ENCODE measurements at regions not wholly inside any gene's neighbourhood (a gene's known extent, or its start where the extent isn't known, plus 50 kb on each side); places are given as distances from the start of the nearest gene placed in this dataset.

DNA sequence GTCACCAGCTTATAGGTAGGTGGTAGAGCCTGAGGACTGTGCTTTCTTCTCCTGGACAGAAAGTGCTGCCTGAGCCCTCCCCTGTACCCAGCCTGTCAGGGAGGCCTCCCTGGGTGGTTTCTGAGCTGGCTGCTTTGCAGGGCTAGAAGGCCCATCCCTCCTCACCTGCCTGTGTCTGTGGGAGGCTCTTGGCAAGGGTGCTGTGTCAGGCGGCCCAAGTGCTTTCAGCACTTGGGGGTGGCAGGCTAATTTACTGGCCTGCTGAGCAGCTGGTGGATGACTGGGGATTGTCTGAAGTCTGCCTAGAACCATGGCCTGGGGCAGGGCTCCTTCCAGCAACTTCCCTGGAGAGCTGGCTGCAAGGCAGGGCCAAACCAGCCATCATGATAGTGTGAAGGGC, 139.0 kb upstream of the NAV2 start:
- Histone ChIP-seq H3K79me2 (ENCODE audit: insufficient read depth, low read length) (no peaks in the 10 kb centered on the region), H4K20me1 (ENCODE audit: insufficient read depth, low read length) (no peaks in the 10 kb centered on the region), H3K4me1 (ENCODE audit: insufficient read depth, low read length) (no peaks in the 10 kb centered on the region), H3K27me3 (ENCODE audit: insufficient read depth, low read length, poor library complexity) (peaks cover 6% of the 10 kb centered on the region), H3K27ac (ENCODE audit: low read length) (no peak overlapping the region), H3K9ac (ENCODE audit: low read depth, low read length) (no peak overlapping the region), H3K36me3 (ENCODE audit: insufficient read depth, low read length) (no peaks in the 10 kb centered on the region), H3K4me3 (ENCODE audit: low read depth in 1 of 2, low read length in 2 of 2) (no peak overlapping the region), H3K4me2 (ENCODE audit: insufficient read depth, low read length) (no peak overlapping the region), H3K9me3 (ENCODE audit: insufficient read depth, low read length, severe bottlenecking) (no peaks in the 10 kb centered on the region), H2AFZ (ENCODE audit: low read depth, low read length) (no peak overlapping the region)
- DNase-seq, result no peak
- TF ChIP-seq, protein P1, sequence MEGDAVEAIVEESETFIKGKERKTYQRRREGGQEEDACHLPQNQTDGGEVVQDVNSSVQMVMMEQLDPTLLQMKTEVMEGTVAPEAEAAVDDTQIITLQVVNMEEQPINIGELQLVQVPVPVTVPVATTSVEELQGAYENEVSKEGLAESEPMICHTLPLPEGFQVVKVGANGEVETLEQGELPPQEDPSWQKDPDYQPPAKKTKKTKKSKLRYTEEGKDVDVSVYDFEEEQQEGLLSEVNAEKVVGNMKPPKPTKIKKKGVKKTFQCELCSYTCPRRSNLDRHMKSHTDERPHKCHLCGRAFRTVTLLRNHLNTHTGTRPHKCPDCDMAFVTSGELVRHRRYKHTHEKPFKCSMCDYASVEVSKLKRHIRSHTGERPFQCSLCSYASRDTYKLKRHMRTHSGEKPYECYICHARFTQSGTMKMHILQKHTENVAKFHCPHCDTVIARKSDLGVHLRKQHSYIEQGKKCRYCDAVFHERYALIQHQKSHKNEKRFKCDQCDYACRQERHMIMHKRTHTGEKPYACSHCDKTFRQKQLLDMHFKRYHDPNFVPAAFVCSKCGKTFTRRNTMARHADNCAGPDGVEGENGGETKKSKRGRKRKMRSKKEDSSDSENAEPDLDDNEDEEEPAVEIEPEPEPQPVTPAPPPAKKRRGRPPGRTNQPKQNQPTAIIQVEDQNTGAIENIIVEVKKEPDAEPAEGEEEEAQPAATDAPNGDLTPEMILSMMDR (IDR thresholded peaks at IDR 0.05; ENCODE audit: borderline replicate concordance, extremely low read depth, low read length, poor library complexity, severe bottlenecking), result no peak
- TF ChIP-seq EZH2 (IDR thresholded peaks at IDR 0.05; ENCODE audit: borderline replicate concordance, low read depth, low read length, severe bottlenecking), result no peak
- no peak for ATAC-seq (ENCODE audit: insufficient read depth, low read depth)

DNA sequence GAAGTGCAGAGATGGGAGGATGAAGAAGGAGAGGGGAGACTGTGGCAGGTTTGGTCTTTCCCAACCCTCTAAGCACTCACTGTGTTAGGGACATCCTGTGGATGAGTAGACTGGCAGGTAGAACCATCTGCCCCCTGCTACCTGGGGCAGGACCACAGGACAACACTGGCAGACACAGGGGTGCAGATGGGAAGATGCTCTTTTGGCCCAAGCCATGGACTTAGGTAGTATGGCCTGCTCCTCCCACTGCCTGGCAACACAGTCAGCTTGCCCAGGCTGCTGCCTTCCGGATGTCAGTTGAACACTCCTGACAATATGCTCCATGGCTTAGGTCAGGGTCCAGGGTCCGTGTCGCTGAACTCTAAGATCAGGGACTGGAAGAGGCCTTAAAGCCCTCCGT, 140.7 kb upstream of the NAV2 start:
- DNase-seq (no peak), ATAC-seq (ENCODE audit: insufficient read depth, low read depth) (no peak)
- no peaks in the 10 kb centered on the region for H3K4me1 ChIP-seq (ENCODE audit: insufficient read depth, low read length)
- no peak overlapping the region for H3K27ac ChIP-seq (ENCODE audit: low read length)
- no peak for TF ChIP-seq EZH2 (IDR thresholded peaks at IDR 0.05; ENCODE audit: borderline replicate concordance, low read depth, low read length, severe bottlenecking)
- TF ChIP-seq, protein P1 (IDR thresholded peaks at IDR 0.05; ENCODE audit: borderline replicate concordance, extremely low read depth, low read length, poor library complexity, severe bottlenecking), result no peak
- H3K79me2 ChIP-seq (ENCODE audit: insufficient read depth, low read length), result no peaks in the 10 kb centered on the region
- H3K4me2 ChIP-seq (ENCODE audit: insufficient read depth, low read length), result no peak overlapping the region
- H3K9me3 ChIP-seq (ENCODE audit: insufficient read depth, low read length, severe bottlenecking), result no peaks in the 10 kb centered on the region
- H2AFZ ChIP-seq (ENCODE audit: low read depth, low read length), result no peak overlapping the region
- peaks cover 6% of the 10 kb centered on the region for H3K27me3 ChIP-seq (ENCODE audit: insufficient read depth, low read length, poor library complexity)
- H3K4me3 ChIP-seq (ENCODE audit: low read depth in 1 of 2, low read length in 2 of 2), result no peak overlapping the region
- H3K36me3 ChIP-seq (ENCODE audit: insufficient read depth, low read length), result no peaks in the 10 kb centered on the region
- no peak overlapping the region for H3K9ac ChIP-seq (ENCODE audit: low read depth, low read length)
- no peaks in the 10 kb centered on the region for H4K20me1 ChIP-seq (ENCODE audit: insufficient read depth, low read length)

DNA sequence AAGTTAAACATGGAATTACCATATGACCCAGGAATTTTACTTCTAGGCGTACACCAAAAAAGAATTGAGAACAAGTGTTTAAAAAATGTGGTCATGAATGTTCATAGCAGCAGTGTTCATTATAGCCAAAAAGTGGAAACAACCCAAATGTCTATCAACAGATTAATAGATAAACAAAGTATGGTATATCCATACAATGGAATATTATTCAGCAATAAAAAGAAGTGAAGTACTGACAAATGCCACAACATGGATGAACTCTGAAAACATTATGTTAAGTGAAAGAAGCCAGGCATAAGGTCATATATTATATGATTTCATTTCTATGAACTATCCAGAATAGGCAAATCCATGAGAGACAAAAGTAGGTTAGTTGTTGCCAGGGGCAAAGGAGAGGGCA, 141.7 kb upstream of the NAV2 start:
- DNase-seq (no peak), ATAC-seq (ENCODE audit: insufficient read depth, low read depth) (no peak)
- Histone ChIP-seq H2AFZ (ENCODE audit: low read depth, low read length) (no peak overlapping the region), H3K27me3 (ENCODE audit: insufficient read depth, low read length, poor library complexity) (peaks cover 6% of the 10 kb centered on the region), H3K4me3 (ENCODE audit: low read depth in 1 of 2, low read length in 2 of 2) (no peak overlapping the region), H3K9ac (ENCODE audit: low read depth, low read length) (no peak overlapping the region), H3K27ac (ENCODE audit: low read length) (no peak overlapping the region), H4K20me1 (ENCODE audit: insufficient read depth, low read length) (no peaks in the 10 kb centered on the region), H3K4me2 (ENCODE audit: insufficient read depth, low read length) (no peak overlapping the region), H3K9me3 (ENCODE audit: insufficient read depth, low read length, severe bottlenecking) (no peaks in the 10 kb centered on the region), H3K79me2 (ENCODE audit: insufficient read depth, low read length) (no peaks in the 10 kb centered on the region), H3K4me1 (ENCODE audit: insufficient read depth, low read length) (no peaks in the 10 kb centered on the region), H3K36me3 (ENCODE audit: insufficient read depth, low read length) (no peaks in the 10 kb centered on the region)
- TF ChIP-seq, protein P1 (IDR thresholded peaks at IDR 0.05; ENCODE audit: borderline replicate concordance, extremely low read depth, low read length, poor library complexity, severe bottlenecking), result no peak
- TF ChIP-seq EZH2 (IDR thresholded peaks at IDR 0.05; ENCODE audit: borderline replicate concordance, low read depth, low read length, severe bottlenecking), result no peak

DNA sequence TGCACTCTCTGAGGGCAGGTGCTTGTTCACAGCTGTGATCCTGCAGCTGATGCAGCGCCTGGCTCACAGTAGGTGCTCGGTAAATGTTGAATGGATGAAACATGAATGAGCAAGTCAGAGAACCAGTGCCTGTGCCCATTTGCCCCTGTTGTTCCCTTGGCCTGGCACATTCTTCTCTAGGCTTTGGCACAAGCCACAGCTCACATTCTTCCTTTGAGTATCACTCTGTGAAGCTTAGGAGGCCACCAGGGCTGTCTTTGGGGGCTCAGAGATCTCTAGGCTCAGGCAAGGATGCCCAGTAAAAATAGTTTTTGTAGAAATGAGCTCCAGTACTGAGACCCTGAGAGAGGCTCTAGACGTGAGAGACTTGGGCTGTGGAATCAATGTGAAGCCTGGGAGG, 144.6 kb upstream of the NAV2 start:
- H3K79me2 ChIP-seq (ENCODE audit: insufficient read depth, low read length), result no peaks in the 10 kb centered on the region
- H3K36me3 ChIP-seq (ENCODE audit: insufficient read depth, low read length), result no peaks in the 10 kb centered on the region
- H2AFZ ChIP-seq (ENCODE audit: low read depth, low read length), result no peak overlapping the region
- H3K4me3 ChIP-seq (ENCODE audit: low read depth in 1 of 2, low read length in 2 of 2), result no peak overlapping the region
- H3K27ac ChIP-seq (ENCODE audit: low read length), result no peak overlapping the region
- no peaks in the 10 kb centered on the region for H3K9me3 ChIP-seq (ENCODE audit: insufficient read depth, low read length, severe bottlenecking)
- no peaks in the 10 kb centered on the region for H3K27me3 ChIP-seq (ENCODE audit: insufficient read depth, low read length, poor library complexity)
- no peaks in the 10 kb centered on the region for H4K20me1 ChIP-seq (ENCODE audit: insufficient read depth, low read length)
- no peak overlapping the region for H3K9ac ChIP-seq (ENCODE audit: low read depth, low read length)
- DNase-seq, result no peak
- H3K4me2 ChIP-seq (ENCODE audit: insufficient read depth, low read length), result no peak overlapping the region
- no peak for ATAC-seq (ENCODE audit: insufficient read depth, low read depth)
- H3K4me1 ChIP-seq (ENCODE audit: insufficient read depth, low read length), result no peaks in the 10 kb centered on the region
- TF ChIP-seq, protein P1 (IDR thresholded peaks at IDR 0.05; ENCODE audit: borderline replicate concordance, extremely low read depth, low read length, poor library complexity, severe bottlenecking), result no peak
- TF ChIP-seq EZH2 (IDR thresholded peaks at IDR 0.05; ENCODE audit: borderline replicate concordance, low read depth, low read length, severe bottlenecking), result no peak
